ENCODE measurements at regions not wholly inside any gene's neighbourhood (a gene's known extent, or its start where the extent isn't known, plus 50 kb on each side); places are given as distances from the start of the nearest gene placed in this dataset.

GRCh38 chr11:27263986-27264385 lies 99.0 kb downstream of the CCDC34 start:
- no peak for TF ChIP-seq POLR2A (IDR thresholded peaks at IDR 0.05)
- TF ChIP-seq CTCF (IDR thresholded peaks at IDR 0.05): no peak

Data from transverse colon (tissue), 3 donors.